ENCODE measurements at regions not wholly inside any gene's neighbourhood (a gene's known extent, or its start where the extent isn't known, plus 50 kb on each side); places are given as distances from the start of the nearest gene placed in this dataset.
"Not testable (repeated sequence)": the region's sequence is repeated elsewhere in the genome, so short reads cannot be mapped to it uniquely, and the experiment has no call there.

GRCh38 chr12:29889737-29890136, 106.0 kb upstream of the TMTC1 start:
- TF ChIP-seq CTCF (IDR thresholded peaks at IDR 0.05; ENCODE audit: low read depth, low read length) = peak; percentile 80
- peak; percentile 69 to 84 for DNase-seq (ENCODE audit: low read depth in 2 of 2)
- H3K4me3 ChIP-seq (replicated peaks in 1 of 2; ENCODE audit: low read depth in 2 of 2, low read length in 2 of 2) = no peak overlapping the region

- DNase-seq (ENCODE audit: low read depth in 2 of 2) = no peak
- no peak for TF ChIP-seq CTCF (IDR thresholded peaks at IDR 0.05; ENCODE audit: low read depth, low read length)
- H3K4me3 ChIP-seq (replicated peaks in 1 of 2; ENCODE audit: low read depth in 2 of 2, low read length in 2 of 2) = no peak overlapping the region
Measured at GRCh38 chr12:29888777-29889176, 105.0 kb upstream of the TMTC1 start.

- not testable (repeated sequence) for H3K4me3 ChIP-seq (replicated peaks in 1 of 2; ENCODE audit: low read depth in 2 of 2, low read length in 2 of 2); DNase-seq (ENCODE audit: low read depth in 2 of 2)
Measured at GRCh38 chr12:29884957-29885356, 101.2 kb upstream of the TMTC1 start.

- no peak overlapping the region for H3K4me3 ChIP-seq (replicated peaks in 1 of 2; ENCODE audit: low read depth in 2 of 2, low read length in 2 of 2)
- DNase-seq (ENCODE audit: low read depth in 2 of 2) = no peak
- no peak for TF ChIP-seq CTCF (IDR thresholded peaks at IDR 0.05; ENCODE audit: low read depth, low read length)
Measured at GRCh38 chr12:29883941-29884554, 100.3 kb upstream of the TMTC1 start.

GRCh38 chr12:29883525-29883924, 99.8 kb upstream of the TMTC1 start:
- DNase-seq (ENCODE audit: low read depth in 2 of 2) = no peak
- TF ChIP-seq CTCF (IDR thresholded peaks at IDR 0.05; ENCODE audit: low read depth, low read length) = no peak

GRCh38 chr12:29882846-29883245, 99.1 kb upstream of the TMTC1 start:
- no peak for TF ChIP-seq CTCF (IDR thresholded peaks at IDR 0.05; ENCODE audit: low read depth, low read length)
- DNase-seq (ENCODE audit: low read depth in 2 of 2) = peak in 1 of 2 donors; percentile 4
- no peak overlapping the region for H3K4me3 ChIP-seq (replicated peaks in 1 of 2; ENCODE audit: low read depth in 2 of 2, low read length in 2 of 2)

More at GRCh38 chr12:29883525-29883924, 99.8 kb upstream of the TMTC1 start:
- H3K4me3 ChIP-seq (replicated peaks in 1 of 2; ENCODE audit: low read depth in 2 of 2, low read length in 2 of 2) = no peak overlapping the region

GRCh38 chr12:29880987-29881386, 97.2 kb upstream of the TMTC1 start:
- DNase-seq (ENCODE audit: low read depth in 2 of 2) = no peak
- no peak for TF ChIP-seq CTCF (IDR thresholded peaks at IDR 0.05; ENCODE audit: low read depth, low read length)
- no peak overlapping the region for H3K4me3 ChIP-seq (replicated peaks in 1 of 2; ENCODE audit: low read depth in 2 of 2, low read length in 2 of 2)
